ENCODE measurements at regions not wholly inside any gene's neighbourhood (a gene's known extent, or its start where the extent isn't known, plus 50 kb on each side); places are given as distances from the start of the nearest gene placed in this dataset.

- peak in 2 of 51 donors; percentile 38 to 73 for DNase-seq
Measured at GRCh38 chr5:88666761-88667495, 216.1 kb downstream of the MEF2C start.

- peak in 13 of 51 donors; percentile 9 to 85 (median 32) for DNase-seq
Measured at GRCh38 chr5:88665750-88666215, 217.2 kb downstream of the MEF2C start.

GRCh38 chr5:88664645-88665044, 218.3 kb downstream of the MEF2C start:
- peak in 1 of 51 donors; percentile 56 for DNase-seq

GRCh38 chr5:88663793-88664216, 219.2 kb downstream of the MEF2C start:
- DNase-seq, result peak in 7 of 51 donors; percentile 17 to 81 (median 45)

- DNase-seq, result peak in 1 of 51 donors; percentile 44
Measured at GRCh38 chr5:88662846-88663245, 220.1 kb downstream of the MEF2C start.

- no peak for DNase-seq
Measured at GRCh38 chr5:88661806-88662207, 221.2 kb downstream of the MEF2C start.

GRCh38 chr5:88660947-88661805, 221.8 kb downstream of the MEF2C start:
- peak in 49 of 51 donors; percentile 70 to 99 (median 97) for DNase-seq

GRCh38 chr5:88660264-88660946, 222.6 kb downstream of the MEF2C start:
- DNase-seq, result peak in 26 of 51 donors; percentile 23 to 87 (median 72)

GRCh38 chr5:88659529-88660263, 223.3 kb downstream of the MEF2C start:
- peak in 32 of 51 donors; percentile 15 to 84 (median 54) for DNase-seq

GRCh38 chr5:88658886-88659285, 224.1 kb downstream of the MEF2C start:
- no peak for DNase-seq

GRCh38 chr5:88657906-88658775, 224.8 kb downstream of the MEF2C start:
- peak in 1 of 51 donors; percentile 35 for DNase-seq

GRCh38 chr5:88657136-88657535, 225.8 kb downstream of the MEF2C start:
- peak in 1 of 51 donors; percentile 47 for DNase-seq

GRCh38 chr5:88656221-88656950, 226.6 kb downstream of the MEF2C start:
- peak in 7 of 51 donors; percentile 0 to 76 (median 16) for DNase-seq

GRCh38 chr5:88653471-88653870, 229.5 kb downstream of the MEF2C start:
- DNase-seq, result no peak

GRCh38 chr5:88647901-88648300, 235.1 kb downstream of the MEF2C start:
- DNase-seq, result no peak

GRCh38 chr5:88646866-88647265, 236.1 kb downstream of the MEF2C start:
- DNase-seq, result no peak

GRCh38 chr5:88644676-88645075, 238.3 kb downstream of the MEF2C start:
- no peak for DNase-seq

GRCh38 chr5:88643315-88643714, 239.7 kb downstream of the MEF2C start:
- DNase-seq, result no peak

GRCh38 chr5:88634014-88634413, 249.0 kb downstream of the MEF2C start:
- DNase-seq, result no peak

Measured in hypothalamus (tissue), 51 donors.